GM19438 (cell line): ENCODE measurements at regions not wholly inside any gene's neighbourhood (a gene's known extent, or its start where the extent isn't known, plus 50 kb on each side); places are given as distances from the start of the nearest gene placed in this dataset.

Experiments used
- ATAC-seq: cut with Tn5 transposase; IDR thresholded peaks from one replicate; pipeline ENCODE4 v1.9.1; 2021; ENCODE audit warnings: low read depth; ENCODE audit not compliant: unreplicated experiment

DNA sequence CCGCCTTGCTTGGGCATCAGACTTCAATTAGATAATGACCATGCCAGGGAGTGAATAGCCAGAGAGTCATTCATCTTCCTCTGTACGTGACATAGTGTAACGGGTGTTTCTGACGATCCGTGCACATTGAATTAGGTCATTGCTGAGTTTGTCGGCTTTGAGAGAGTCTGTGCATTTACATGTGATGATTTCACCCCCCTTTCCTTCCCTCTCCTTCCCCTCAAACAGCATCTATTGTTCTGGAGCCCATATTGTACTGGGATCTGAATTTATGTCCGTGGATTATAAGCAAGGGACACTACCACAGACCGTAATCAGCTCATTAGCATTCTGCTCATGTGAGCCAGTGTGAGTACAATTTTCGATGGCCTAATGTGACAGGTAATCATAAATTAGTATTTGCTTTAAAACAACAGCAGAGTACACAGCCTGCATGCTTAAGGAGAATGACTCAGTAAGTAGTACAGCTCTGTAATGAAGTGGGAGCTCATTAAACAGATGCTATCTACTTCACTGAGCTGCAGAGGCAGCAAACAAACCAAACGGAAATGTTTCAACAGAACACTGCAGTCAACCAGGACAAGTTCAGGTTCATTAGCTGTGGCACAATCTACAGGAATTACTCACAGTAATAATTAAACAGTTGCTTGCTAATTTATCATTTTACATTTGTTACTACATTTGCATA is 302.1 kb downstream of the CSNK1G3 start:
- ATAC-seq: no peak

DNA sequence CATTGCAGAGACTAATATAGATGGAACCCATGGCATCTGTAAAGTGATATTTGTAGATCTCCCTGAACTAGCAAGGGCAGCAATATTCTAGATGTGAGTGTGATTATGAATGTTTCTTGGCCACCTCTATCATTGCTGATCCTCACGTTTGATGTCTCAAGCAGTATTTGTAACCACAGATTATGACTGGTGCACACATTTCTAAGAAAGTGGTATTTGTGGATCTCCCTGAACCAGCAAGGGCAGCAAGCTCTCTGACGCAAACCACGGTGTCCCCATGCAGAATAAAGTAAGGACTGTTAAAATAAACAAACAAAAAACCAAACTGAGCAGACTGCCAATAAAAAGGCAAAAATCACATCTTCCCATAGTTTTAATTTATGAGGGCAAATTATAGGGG is 301.3 kb downstream of the CSNK1G3 start:
- no peak for ATAC-seq

DNA sequence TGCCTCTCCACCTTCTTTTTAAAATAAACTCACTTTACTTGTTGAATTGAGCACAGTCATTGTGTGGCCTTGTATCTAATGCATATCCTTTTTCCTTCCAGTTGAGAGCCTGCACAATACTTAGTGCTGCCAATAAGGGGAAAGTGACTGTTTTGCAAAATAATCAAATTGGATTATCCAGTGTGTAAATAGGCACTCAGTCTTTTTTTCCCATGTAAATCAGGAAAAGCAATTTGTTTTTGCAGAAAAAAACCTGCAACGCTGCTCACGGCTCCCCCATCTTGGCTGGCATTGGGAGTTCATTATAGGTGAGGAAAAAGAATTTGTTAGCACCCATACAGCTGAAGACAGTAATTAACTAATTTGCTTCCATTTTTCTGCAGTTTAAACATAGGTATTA is 299.9 kb downstream of the CSNK1G3 start:
- no peak for ATAC-seq

GRCh38 chr5:123810746-123811340 is 298.9 kb downstream of the CSNK1G3 start:
- ATAC-seq: no peak

DNA sequence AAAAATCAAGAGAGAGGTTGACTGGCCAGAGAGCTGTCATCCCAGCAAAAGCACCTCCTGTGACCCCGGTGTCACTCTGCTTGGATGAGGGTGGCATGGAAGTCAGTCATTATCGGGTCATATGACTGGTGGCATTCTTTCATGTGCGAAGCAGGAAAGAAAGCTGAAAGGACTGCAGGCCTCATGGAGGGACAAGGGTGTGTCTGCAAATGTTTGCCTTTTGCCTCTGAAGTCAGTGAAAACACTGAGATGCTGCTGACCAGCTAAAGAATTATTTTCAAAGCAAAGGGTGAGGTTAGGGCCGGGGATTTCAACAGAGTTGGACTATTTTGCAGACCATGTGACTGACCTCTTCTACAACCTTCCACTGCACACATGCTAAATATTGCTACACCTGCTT is 298.3 kb downstream of the CSNK1G3 start:
- no peak for ATAC-seq

GRCh38 chr5:123809594-123810221 is 297.7 kb downstream of the CSNK1G3 start:
- no peak for ATAC-seq

DNA sequence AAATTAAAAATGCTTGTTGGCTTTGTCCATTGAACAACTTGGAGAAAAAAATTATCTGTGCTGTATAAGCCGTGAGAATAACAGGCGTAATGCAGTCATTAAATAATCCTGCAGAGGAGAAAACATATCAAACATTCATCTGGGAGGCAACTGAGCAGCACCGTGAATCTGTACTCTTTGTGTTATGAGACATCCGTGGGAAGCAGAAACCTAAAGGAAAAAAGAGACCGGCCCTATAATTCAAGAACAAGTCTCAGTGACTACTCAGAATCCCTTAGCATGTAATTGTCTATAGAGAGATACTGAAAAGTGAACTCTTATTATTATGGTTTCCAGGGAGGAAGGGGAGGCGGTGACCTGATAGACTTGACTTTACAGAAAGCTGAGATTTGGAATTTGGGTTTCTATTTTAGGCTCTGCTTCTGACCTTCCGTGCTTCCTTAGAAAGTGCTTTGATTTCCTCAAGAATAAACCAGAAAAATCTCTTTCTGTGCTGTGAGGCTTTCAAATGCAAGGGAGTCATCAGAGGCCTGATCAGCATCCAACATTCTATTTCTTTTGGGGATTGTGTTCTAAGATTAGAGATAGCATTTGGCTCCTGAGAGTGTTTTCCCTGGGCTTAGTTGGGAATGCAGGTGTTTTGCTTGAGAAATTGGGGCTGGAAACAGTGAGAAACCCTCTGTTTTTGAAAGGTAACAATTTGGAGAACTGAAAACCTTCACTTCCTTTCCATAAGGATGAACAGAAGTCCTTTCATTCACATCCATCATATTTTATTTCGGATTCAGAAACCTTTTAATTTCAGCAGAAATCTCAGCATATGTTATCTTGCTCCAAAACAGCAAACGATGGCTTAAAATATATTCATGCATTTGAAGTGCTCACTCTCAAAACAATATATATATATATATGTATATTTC is 296.7 kb downstream of the CSNK1G3 start:
- ATAC-seq: no peak

DNA sequence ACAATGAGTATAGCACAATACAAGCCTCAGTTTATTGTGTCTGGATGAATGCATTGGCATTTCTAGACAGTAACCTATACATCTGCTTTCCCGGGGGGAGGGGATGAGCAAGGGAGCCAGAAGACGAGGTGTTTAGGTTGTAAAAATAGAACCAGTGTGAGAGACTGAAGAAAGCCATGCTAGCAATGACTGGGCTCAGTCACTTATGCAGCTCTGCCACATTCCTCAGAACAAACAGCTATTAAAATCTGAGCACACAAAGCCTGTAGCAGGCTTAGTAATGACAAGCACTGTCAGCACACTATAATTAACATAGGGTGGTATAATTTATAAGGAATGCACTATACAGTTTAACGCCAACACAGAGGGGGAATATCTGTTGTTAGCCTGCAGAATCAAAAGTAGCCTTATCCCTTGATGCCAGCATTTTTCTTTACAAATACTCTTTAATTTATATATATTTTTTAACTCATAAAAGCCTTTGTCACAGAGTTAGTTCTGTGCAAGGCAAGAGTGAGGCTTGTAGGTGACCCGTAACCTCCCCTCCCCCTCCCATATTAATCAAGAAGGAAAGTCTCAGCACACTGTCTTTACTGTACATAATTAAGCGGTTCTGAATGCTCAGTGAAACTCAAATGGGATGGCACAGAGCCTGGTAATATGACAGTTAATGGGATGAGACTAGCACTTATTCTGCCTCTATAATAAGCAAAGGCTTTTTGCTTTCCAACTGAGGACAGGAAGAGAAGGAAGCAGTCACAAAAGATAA is 295.4 kb downstream of the CSNK1G3 start:
- no peak for ATAC-seq

DNA sequence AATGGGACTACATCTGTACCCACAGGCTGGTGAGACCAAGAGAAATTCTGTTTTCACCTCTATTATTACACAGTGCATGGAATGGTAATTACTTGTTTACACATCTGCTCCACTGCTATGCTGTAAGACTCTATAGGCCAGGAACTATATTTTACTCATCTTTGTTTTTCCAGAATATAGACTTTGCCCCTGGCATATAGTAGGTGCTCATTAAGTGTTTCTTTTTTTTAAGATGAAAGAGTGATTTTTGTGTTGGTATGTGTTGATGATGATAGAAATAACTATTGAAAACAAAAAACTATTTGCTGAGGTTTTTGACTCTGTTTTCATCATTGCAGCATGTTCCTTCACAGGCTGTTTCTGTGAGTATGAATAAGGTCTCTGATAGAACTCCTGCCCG is 294.7 kb downstream of the CSNK1G3 start:
- no peak for ATAC-seq

DNA sequence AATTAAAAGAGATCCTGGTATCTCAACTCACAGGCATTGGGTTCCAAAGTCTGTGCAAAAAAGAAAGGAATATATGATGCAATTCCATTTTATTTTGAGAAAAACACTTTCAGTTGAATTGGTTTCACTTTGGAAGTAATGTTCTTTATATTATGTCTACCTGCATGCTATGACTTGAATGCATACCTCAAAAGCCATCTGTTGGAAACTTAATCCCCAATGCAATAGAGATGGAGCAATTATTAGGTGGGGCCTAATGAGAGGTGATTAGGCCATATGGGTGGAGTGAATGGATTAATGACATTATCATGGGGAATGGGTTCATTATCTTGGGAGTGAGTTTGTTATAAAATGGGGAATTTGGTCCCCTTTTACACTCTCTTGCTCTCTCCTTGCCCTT is 293.3 kb downstream of the CSNK1G3 start:
- ATAC-seq: no peak

DNA sequence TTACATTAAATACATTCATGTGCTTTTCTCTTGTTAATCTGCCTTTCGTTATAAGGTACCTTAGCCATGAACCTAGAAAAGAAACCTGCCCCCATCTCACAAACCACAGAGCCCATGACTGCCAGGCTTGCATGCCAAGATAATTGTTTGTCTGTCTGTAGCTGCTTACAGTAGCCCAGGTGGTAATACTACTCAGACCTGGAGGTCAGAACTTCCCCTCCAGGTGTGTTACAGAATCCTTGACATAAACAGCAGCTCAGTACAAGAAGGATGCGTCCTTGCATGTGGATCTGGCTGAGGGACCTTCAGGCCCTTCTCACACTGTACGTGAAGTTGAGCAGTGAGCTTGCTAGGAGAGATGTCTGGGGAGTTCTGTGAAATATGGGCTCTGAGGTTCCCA is 291.4 kb downstream of the CSNK1G3 start:
- no peak for ATAC-seq

GRCh38 chr5:123802298-123802951 is 290.4 kb downstream of the CSNK1G3 start:
- no peak for ATAC-seq

DNA sequence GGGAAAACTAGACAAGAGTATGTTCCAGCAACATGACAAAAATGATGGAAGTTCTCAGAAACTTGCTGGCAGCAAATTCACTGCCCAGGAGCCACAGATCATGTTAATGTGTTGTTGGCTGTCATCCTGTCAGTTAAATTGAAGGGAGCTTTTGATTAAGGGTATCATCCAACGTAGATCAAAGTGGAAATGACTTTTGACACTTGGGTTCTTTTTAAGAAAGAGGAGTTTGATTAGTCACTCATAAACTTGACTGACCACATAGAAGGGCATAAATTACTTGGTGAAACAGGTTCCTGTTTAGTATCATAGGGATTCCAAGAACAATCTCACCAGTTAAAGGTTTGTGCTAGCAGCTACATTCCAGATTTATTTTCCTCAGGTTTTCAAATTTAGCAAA is 288.7 kb downstream of the CSNK1G3 start:
- ATAC-seq: no peak

- ATAC-seq: no peak
These were observed 283.7 kb downstream of the CSNK1G3 start for GRCh38 chr5:123795688-123796087.

DNA sequence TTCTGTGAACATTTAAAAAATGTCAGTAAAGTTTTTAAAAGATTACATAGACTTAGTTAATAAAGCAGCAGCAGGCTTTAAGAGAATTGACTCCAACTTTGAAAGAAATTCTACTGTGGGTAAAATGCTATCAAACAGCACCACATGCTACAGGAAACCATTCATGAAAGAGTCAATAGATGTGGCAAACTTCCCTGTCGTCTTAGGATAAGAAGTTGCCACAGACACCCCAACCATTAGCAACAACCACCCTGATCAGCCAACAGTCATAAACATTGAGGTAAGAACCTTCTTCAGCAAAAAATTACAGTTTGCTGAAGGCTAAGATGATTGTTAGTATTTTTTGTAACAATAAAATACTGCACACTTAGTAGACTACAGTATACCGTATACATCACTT is 278.2 kb downstream of the CSNK1G3 start:
- ATAC-seq: no peak

GRCh38 chr5:123787635-123788034 is 275.7 kb downstream of the CSNK1G3 start:
- no peak for ATAC-seq

- ATAC-seq: no peak
These were observed 275.2 kb downstream of the CSNK1G3 start for GRCh38 chr5:123787136-123787535.

- no peak for ATAC-seq
These were observed 274.4 kb downstream of the CSNK1G3 start for GRCh38 chr5:123786411-123786810.

- ATAC-seq: no peak
These were observed 273.4 kb downstream of the CSNK1G3 start for GRCh38 chr5:123785162-123786071.
